GM21360 (cell line): ENCODE measurements at regions not wholly inside any gene's neighbourhood (a gene's known extent, or its start where the extent isn't known, plus 50 kb on each side); places are given as distances from the start of the nearest gene placed in this dataset.
A peak's percentile ranks its signal among the peaks of the same experiment; 100 is the strongest.
"Not testable (repeated sequence)": the region's sequence is repeated elsewhere in the genome, so short reads cannot be mapped to it uniquely, and the experiment has no call there.

ENCODE experiments used
- ATAC-seq: cut with Tn5 transposase; IDR thresholded peaks from one replicate; pipeline ENCODE4 v1.9.1; 2021; ENCODE audit warnings: mild to moderate bottlenecking, moderate library complexity; ENCODE audit not compliant: unreplicated experiment

- ATAC-seq = not testable (repeated sequence)
Measured at GRCh38 chr6:71007298-71007697, 50.4 kb upstream of the B3GAT2 start.

- no peak for ATAC-seq
Measured at GRCh38 chr6:71011871-71012371, 55.1 kb upstream of the B3GAT2 start.

GRCh38 chr6:71012866-71013469 lies 56.1 kb upstream of the B3GAT2 start:
- ATAC-seq = peak; percentile 87

GRCh38 chr6:71015392-71015791 lies 58.5 kb upstream of the B3GAT2 start:
- no peak for ATAC-seq

GRCh38 chr6:71028236-71028876 lies 71.5 kb upstream of the B3GAT2 start:
- ATAC-seq = no peak

GRCh38 chr6:71028877-71029252 lies 72.0 kb upstream of the B3GAT2 start:
- no peak for ATAC-seq

GRCh38 chr6:71029555-71029954 lies 72.7 kb upstream of the B3GAT2 start:
- ATAC-seq = no peak

- no peak for ATAC-seq
Measured at GRCh38 chr6:71031912-71032311, 75.1 kb upstream of the B3GAT2 start.

GRCh38 chr6:71033171-71033570 lies 76.3 kb upstream of the B3GAT2 start:
- ATAC-seq = no peak

GRCh38 chr6:71033890-71034289 lies 77.0 kb upstream of the B3GAT2 start:
- ATAC-seq = no peak

GRCh38 chr6:71034563-71035345 lies 77.9 kb upstream of the B3GAT2 start:
- no peak for ATAC-seq

GRCh38 chr6:71035871-71036270 lies 79.0 kb upstream of the B3GAT2 start:
- no peak for ATAC-seq

- no peak for ATAC-seq
Measured at GRCh38 chr6:71038711-71039344, 82.0 kb upstream of the B3GAT2 start.

GRCh38 chr6:71040043-71040442 lies 83.2 kb upstream of the B3GAT2 start:
- ATAC-seq = no peak

- no peak for ATAC-seq
Measured at GRCh38 chr6:71040841-71041240, 84.0 kb upstream of the B3GAT2 start.

- no peak for ATAC-seq
Measured at GRCh38 chr6:71043902-71044301, 87.0 kb upstream of the B3GAT2 start.

- ATAC-seq = no peak
Measured at GRCh38 chr6:71044753-71045152, 87.9 kb upstream of the B3GAT2 start.

GRCh38 chr6:71045296-71045695 lies 88.4 kb upstream of the B3GAT2 start:
- no peak for ATAC-seq

- ATAC-seq = no peak
Measured at GRCh38 chr6:71047417-71047816, 90.6 kb upstream of the B3GAT2 start.

- ATAC-seq = no peak
Measured at GRCh38 chr6:71048320-71049164, 91.7 kb upstream of the B3GAT2 start.
